Bronchial epithelial cell (primary cell): ENCODE measurements at regions not wholly inside any gene's neighbourhood (a gene's known extent, or its start where the extent isn't known, plus 50 kb on each side); places are given as distances from the start of the nearest gene placed in this dataset.
"Not testable (repeated sequence)": the region's sequence is repeated elsewhere in the genome, so short reads cannot be mapped to it uniquely, and the experiment has no call there.

Experiments used
- DNase-seq: peaks from one replicate; pipeline ENCODE4 v3.0.0-alpha.2; 2010; ENCODE audit warnings: low read depth
- FAIRE-seq: peaks from 2 replicates; lab custom pipeline; 2011; peaks lifted over from hg19 to GRCh38; lab: Jason Lieb, UNC
- H3K27me3 ChIP-seq: 2 replicates; pipeline ENCODE4 v1.5.1; 2011; ENCODE audit warnings: low read length; ENCODE audit not compliant: control insufficient read depth, insufficient read depth
- H3K36me3 ChIP-seq: 2 replicates; pipeline ENCODE4 v1.5.1; 2011; ENCODE audit warnings: low read length; ENCODE audit not compliant: control insufficient read depth, insufficient read depth
- H3K4me3 ChIP-seq: 2 replicates; pipeline ENCODE4 v1.5.1; 2011; ENCODE audit warnings: mild to moderate bottlenecking, low read depth, low read length, control low read depth
- CTCF ChIP-seq: IDR thresholded peaks from 2 replicates; pipeline ENCODE4 v1.5.1; 2011; ENCODE audit warnings: mild to moderate bottlenecking, moderate library complexity, low read length, control low read depth, inconsistent platforms; ENCODE audit not compliant: insufficient read depth, severe bottlenecking

GRCh38 chr18:28735731-28736130 lies 558.8 kb upstream of the CDH2 start:
- DNase-seq: peak; percentile 86
- Histone ChIP-seq H3K4me3 (no peak overlapping the region), H3K36me3 (no peaks in the 10 kb centered on the region), H3K27me3 (no peaks in the 10 kb centered on the region)
- no peak for TF ChIP-seq CTCF
- no peak for FAIRE-seq

GRCh38 chr18:28729321-28729720 lies 552.4 kb upstream of the CDH2 start:
- FAIRE-seq (no peak), DNase-seq (peak; percentile 68)
- H3K36me3 ChIP-seq: no peaks in the 10 kb centered on the region

GRCh38 chr18:28728891-28729290 lies 552.0 kb upstream of the CDH2 start:
- Histone ChIP-seq H3K4me3 (no peak overlapping the region), H3K27me3 (no peaks in the 10 kb centered on the region), H3K36me3 (no peaks in the 10 kb centered on the region)
- FAIRE-seq (no peak), DNase-seq (peak; percentile 41)
- no peak for TF ChIP-seq CTCF

More at GRCh38 chr18:28729321-28729720, 552.4 kb upstream of the CDH2 start:
- Histone ChIP-seq H3K27me3 (no peaks in the 10 kb centered on the region), H3K4me3 (no peak overlapping the region)
- TF ChIP-seq CTCF: no peak

- DNase-seq, H3K36me3 ChIP-seq, H3K4me3 ChIP-seq, FAIRE-seq, H3K27me3 ChIP-seq: not testable (repeated sequence)
Measured at GRCh38 chr18:28727189-28727588, 550.3 kb upstream of the CDH2 start.

- peak; percentile 73 for DNase-seq
- FAIRE-seq: no peak
- H3K27me3 ChIP-seq: no peaks in the 10 kb centered on the region
- no peak for TF ChIP-seq CTCF
- no peaks in the 10 kb centered on the region for H3K36me3 ChIP-seq
- H3K4me3 ChIP-seq: no peak overlapping the region
Measured at GRCh38 chr18:28725876-28726275, 548.9 kb upstream of the CDH2 start.

- peak; percentile 43 for DNase-seq
- TF ChIP-seq CTCF: no peak
- FAIRE-seq: no peak
- Histone ChIP-seq H3K27me3 (no peaks in the 10 kb centered on the region), H3K4me3 (no peak overlapping the region), H3K36me3 (no peaks in the 10 kb centered on the region)
Measured at GRCh38 chr18:28723506-28723905, 546.6 kb upstream of the CDH2 start.
